SU-DHL-6 (cell line): ENCODE measurements at regions not wholly inside any gene's neighbourhood (a gene's known extent, or its start where the extent isn't known, plus 50 kb on each side); places are given as distances from the start of the nearest gene placed in this dataset.

ENCODE experiments used
- EZH2phosphoT487 ChIP-seq: fragments of 200-600 bp; sonication (generic), shearing (Covaris generic); conservative IDR thresholded peaks from 2 replicates; pipeline ENCODE4 v1.6.1; 2018; ENCODE audit warnings: mild to moderate bottlenecking, antibody characterized with exemption, low read length, moderate library complexity, mixed read lengths
- TF ChIP-seq, protein P1 (sequence below): fragments of 200-600 bp; sonication (generic); IDR thresholded peaks from one replicate; pipeline ENCODE4 v1.5.1; 2017; ENCODE audit warnings: antibody characterized with exemption, mild to moderate bottlenecking, low read length, moderate library complexity; ENCODE audit not compliant: insufficient read depth, poor library complexity, severe bottlenecking

DNA sequence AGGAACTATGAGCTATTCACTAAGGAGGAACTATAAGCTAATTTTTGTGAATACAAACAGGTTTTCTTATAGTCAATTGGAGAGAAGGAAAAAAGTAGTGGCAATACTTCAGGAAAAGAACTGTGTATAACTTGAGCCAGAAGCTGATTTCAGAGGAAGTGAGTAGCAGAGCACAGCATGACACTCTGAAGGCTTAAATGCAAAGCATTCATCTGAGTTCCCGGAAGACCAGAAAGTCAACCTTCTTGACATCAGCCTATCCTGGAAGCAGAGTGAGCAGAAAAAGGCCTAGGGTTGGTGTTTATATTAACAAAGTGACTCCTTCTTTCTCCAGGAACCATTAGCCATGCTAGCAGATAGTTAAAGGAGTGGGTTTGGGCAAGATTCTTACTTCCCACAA, 545.2 kb downstream of the MRPL39 start:
- TF ChIP-seq, protein P1, sequence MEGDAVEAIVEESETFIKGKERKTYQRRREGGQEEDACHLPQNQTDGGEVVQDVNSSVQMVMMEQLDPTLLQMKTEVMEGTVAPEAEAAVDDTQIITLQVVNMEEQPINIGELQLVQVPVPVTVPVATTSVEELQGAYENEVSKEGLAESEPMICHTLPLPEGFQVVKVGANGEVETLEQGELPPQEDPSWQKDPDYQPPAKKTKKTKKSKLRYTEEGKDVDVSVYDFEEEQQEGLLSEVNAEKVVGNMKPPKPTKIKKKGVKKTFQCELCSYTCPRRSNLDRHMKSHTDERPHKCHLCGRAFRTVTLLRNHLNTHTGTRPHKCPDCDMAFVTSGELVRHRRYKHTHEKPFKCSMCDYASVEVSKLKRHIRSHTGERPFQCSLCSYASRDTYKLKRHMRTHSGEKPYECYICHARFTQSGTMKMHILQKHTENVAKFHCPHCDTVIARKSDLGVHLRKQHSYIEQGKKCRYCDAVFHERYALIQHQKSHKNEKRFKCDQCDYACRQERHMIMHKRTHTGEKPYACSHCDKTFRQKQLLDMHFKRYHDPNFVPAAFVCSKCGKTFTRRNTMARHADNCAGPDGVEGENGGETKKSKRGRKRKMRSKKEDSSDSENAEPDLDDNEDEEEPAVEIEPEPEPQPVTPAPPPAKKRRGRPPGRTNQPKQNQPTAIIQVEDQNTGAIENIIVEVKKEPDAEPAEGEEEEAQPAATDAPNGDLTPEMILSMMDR: no peak
- TF ChIP-seq EZH2phosphoT487: no peak
